GM12878 (cell line): ENCODE measurements at regions not wholly inside any gene's neighbourhood (a gene's known extent, or its start where the extent isn't known, plus 50 kb on each side); places are given as distances from the start of the nearest gene placed in this dataset.

Source experiments
- ATAC-seq: fragments of 200-7000 bp; cut with Tn5 transposase; 3 replicates; pipeline ENCODE4 v1.9.1; 2020; ENCODE audit warnings: mild to moderate bottlenecking, moderate library complexity
- BruUV-seq: library from RNA; stranded (reverse); fragments of 400-500 nt; replicated peaks from 2 replicates; lab custom pipeline; 2021; lab: Mats Ljungman, UMichigan
- CTCF ChIA-PET: fragments of 300-600 bp; sonication (Branson Sonifier 250); formaldehyde crosslinking; extraction: SDS; loops from one replicate; lab custom pipeline; 2021; ENCODE audit warnings: inconsistent platforms; lab: Yijun Ruan, JAX
- POLR2A ChIA-PET: fragments of 350-600 bp; formaldehyde crosslinking; extraction: SDS; loops from one replicate; lab custom pipeline; 2021; ENCODE audit warnings: inconsistent platforms; lab: Charles Lee
- RAD21 ChIA-PET: fragments of 300-600 bp; sonication (Branson Sonifier 250); formaldehyde crosslinking; loops from one replicate; lab custom pipeline; 2023; ENCODE audit warnings: antibody characterized with exemption; ENCODE audit not compliant: unreplicated experiment; lab: Charles Lee
- SMC1A ChIA-PET: fragments of 300-600 bp; sonication (Branson Sonifier 250); formaldehyde crosslinking; loops from one replicate; lab custom pipeline; 2023; ENCODE audit not compliant: unreplicated experiment, uncharacterized antibody; lab: Charles Lee
- DNase-seq: peaks from one replicate; pipeline ENCODE4 v3.0.0-alpha.2; 2011; ENCODE audit warnings: low read depth, low spot score
- FAIRE-seq: peaks from 3 replicates; lab custom pipeline; 2011; peaks lifted over from hg19 to GRCh38; lab: Jason Lieb, UNC
- H2AFZ ChIP-seq: 2 replicates; pipeline ENCODE4 v1.6.0; 2011; ENCODE audit warnings: low read depth, low read length, control low read depth; ENCODE audit not compliant: control insufficient read depth
- H3K27ac ChIP-seq: 2 replicates; pipeline ENCODE4 v1.5.1; 2011; ENCODE audit warnings: control low read depth; ENCODE audit not compliant: control insufficient read depth, insufficient read depth
- H3K27me3 ChIP-seq, 2 experiments: replicated peaks in 1 of 2; 2 replicates each; pipeline versions ENCODE4 v1.6.0 to v1.6.1; 2011; ENCODE audit warnings: low read length in 1 of 2; ENCODE audit not compliant: control insufficient read depth in 2 of 2, insufficient read depth in 2 of 2
- H3K36me3 ChIP-seq, 2 experiments: 2 replicates each; pipeline ENCODE4 v1.5.1; 2011; ENCODE audit warnings: low read length in 1 of 2; ENCODE audit not compliant: control insufficient read depth in 2 of 2, insufficient read depth in 2 of 2
- H3K4me1 ChIP-seq: 2 replicates; pipeline ENCODE4 v1.6.1; 2011; ENCODE audit warnings: mild to moderate bottlenecking, low read length, moderate library complexity, mixed read lengths; ENCODE audit not compliant: control insufficient read depth, insufficient read depth
- H3K4me2 ChIP-seq: 2 replicates; pipeline ENCODE4 v1.6.0; 2011; ENCODE audit warnings: control low read depth; ENCODE audit not compliant: control insufficient read depth, insufficient read depth
- H3K4me3 ChIP-seq: fragments of 200-600 bp; sonication (generic); 2 replicates; pipeline ENCODE4 v1.5.1; 2016
- H3K79me2 ChIP-seq: 2 replicates; pipeline ENCODE4 v1.6.0; 2011; ENCODE audit warnings: low read length; ENCODE audit not compliant: control insufficient read depth, insufficient read depth
- H3K9ac ChIP-seq: 2 replicates; pipeline ENCODE4 v1.8.0; 2011; ENCODE audit warnings: low read length, control low read depth, mixed read lengths; ENCODE audit not compliant: control insufficient read depth, insufficient read depth
- H3K9me3 ChIP-seq: replicated peaks from 3 replicates; pipeline ENCODE4 v1.5.1; 2011; ENCODE audit warnings: mild to moderate bottlenecking, low read length; ENCODE audit not compliant: control insufficient read depth, insufficient read depth
- H4K20me1 ChIP-seq: 2 replicates; pipeline ENCODE4 v1.6.0; 2011; ENCODE audit not compliant: control insufficient read depth, insufficient read depth
- ATF2 ChIP-seq: IDR thresholded peaks from 2 replicates; pipeline ENCODE4 v1.6.1; 2012; ENCODE audit warnings: low read length, inconsistent platforms
- JUNB ChIP-seq: IDR thresholded peaks from 2 replicates; pipeline ENCODE4 v1.6.1; 2016; ENCODE audit warnings: antibody characterized with exemption, mild to moderate bottlenecking
- MYC ChIP-seq: IDR thresholded peaks from 2 replicates; pipeline ENCODE4 v1.6.1; 2011; ENCODE audit warnings: mild to moderate bottlenecking, low read length, moderate library complexity, inconsistent platforms; ENCODE audit not compliant: insufficient read depth, insufficient replicate concordance, insufficient read length, severe bottlenecking
- WGBS: methylation state at CpG from one replicate; pipeline ENCODE4 v1.1.6; 2016; ENCODE audit warnings: low lambda C conversion rate; ENCODE audit not compliant: insufficient replicate concordance, insufficient coverage; ENCODE audit errors: missing lambda C conversion rate; 5-methylcytosine and 5-hydroxymethylcytosine counted together
- in situ Hi-C: fragments of 300-500 bp; cut with MboI; formaldehyde crosslinking; loops from 9 replicates; pipeline ENCODE4 v1.14.3; 2018; ENCODE audit warnings: mixed read lengths
- intact Hi-C: fragments of 100-400 bp; cut with micrococcal nuclease; formaldehyde crosslinking; loops from one replicate; pipeline ENCODE4 v1.14.2; 2022; ENCODE audit not compliant: unreplicated experiment

GRCh38 chr9:3059781-3060468, 216.0 kb upstream of the PUM3 start:
- H3K27me3 ChIP-seq: no peaks in the 10 kb centered on the region
- H3K4me2 ChIP-seq: no peak overlapping the region
- no peaks in the 10 kb centered on the region for H3K9me3 ChIP-seq
- no peaks in the 10 kb centered on the region for H3K4me1 ChIP-seq
- SMC1A ChIA-PET: no interaction called here
- WGBS: 38% methylated on average over 3 of the region's 3 CpGs
- DNase-seq: no peak
- intact Hi-C loops: no loop called here
- no peak overlapping the region for H3K9ac ChIP-seq
- H3K27ac ChIP-seq: no peak overlapping the region
- no peaks in the 10 kb centered on the region for H3K36me3 ChIP-seq
- no peaks in the 10 kb centered on the region for H3K79me2 ChIP-seq
- no TSS peak for BruUV-seq
- no peak overlapping the region for H3K4me3 ChIP-seq
- TF ChIP-seq JUNB (no peak), ATF2 (no peak)
- TF ChIP-seq, all 136 proteins: peak for 0
- ATAC-seq (no peak), FAIRE-seq (no peak)
- Histone ChIP-seq H4K20me1 (no peaks in the 10 kb centered on the region), H2AFZ (no peak overlapping the region)
- in situ Hi-C loops: no loop called here
- RAD21 ChIA-PET: no interaction called here
- CTCF ChIA-PET: interaction anchor here (1.1 kb wide), 1 partner anchor 13 kb away, joined by 3 read pairs; no protein-coding TSS in a partner anchor
- POLR2A ChIA-PET: no interaction called here

GRCh38 chr9:3058409-3058808, 214.5 kb upstream of the PUM3 start:
- no peak for TF ChIP-seq MYC
- Histone ChIP-seq H3K9me3 (no peaks in the 10 kb centered on the region), H3K27me3 (no peaks in the 10 kb centered on the region), H4K20me1 (no peaks in the 10 kb centered on the region), H3K36me3 (no peaks in the 10 kb centered on the region), H3K4me1 (no peaks in the 10 kb centered on the region), H3K79me2 (no peaks in the 10 kb centered on the region), H3K27ac (no peak overlapping the region), H3K9ac (no peak overlapping the region), H3K4me2 (no peak overlapping the region), H3K4me3 (no peak overlapping the region), H2AFZ (no peak overlapping the region)
- intact Hi-C loops (no loop called here), in situ Hi-C loops (no loop called here)
- FAIRE-seq (no peak), DNase-seq (no peak), ATAC-seq (no peak)
- WGBS: 0% methylated on average over 2 of the region's 2 CpGs
- SMC1A ChIA-PET: no interaction called here
- CTCF ChIA-PET: no interaction called here
- RAD21 ChIA-PET: no interaction called here
- BruUV-seq: no TSS peak
- POLR2A ChIA-PET: no interaction called here
